GM12878 (cell line): ENCODE measurements at regions not wholly inside any gene's neighbourhood (a gene's known extent, or its start where the extent isn't known, plus 50 kb on each side); places are given as distances from the start of the nearest gene placed in this dataset.
A peak's percentile ranks its signal among the peaks of the same experiment; 100 is the strongest.

Experiments
- CREB1 ChIP-seq: IDR thresholded peaks from 2 replicates; pipeline ENCODE4 v1.6.1; 2012; ENCODE audit warnings: low read depth, mild to moderate bottlenecking, inconsistent platforms
- FOXK2 ChIP-seq: fragments of 450-650 bp; IDR thresholded peaks from 2 replicates; pipeline ENCODE4 v1.6.1; 2017; ENCODE audit warnings: mild to moderate bottlenecking, moderate library complexity
- MYB ChIP-seq: fragments of 150-350 bp; IDR thresholded peaks from 2 replicates; pipeline ENCODE4 v1.6.1; 2014; ENCODE audit warnings: mild to moderate bottlenecking, low read depth, low read length, borderline replicate concordance
- NFYB ChIP-seq: IDR thresholded peaks from 2 replicates; pipeline ENCODE4 v1.6.1; 2011; ENCODE audit warnings: low read depth, mild to moderate bottlenecking, low read length, improper control_type of control experiment, moderate library complexity; ENCODE audit not compliant: insufficient read depth
- RB1 ChIP-seq: fragments of 450-650 bp; formaldehyde crosslinking; IDR thresholded peaks from 2 replicates; pipeline ENCODE4 v1.6.1; 2017; ENCODE audit warnings: mild to moderate bottlenecking, borderline replicate concordance
- RCOR1 ChIP-seq: conservative IDR thresholded peaks from 2 replicates; pipeline ENCODE4 v1.6.1; 2012; ENCODE audit warnings: low read depth, low read length, improper control_type of control experiment
- SIX5 ChIP-seq: IDR thresholded peaks from 2 replicates; pipeline ENCODE4 v1.6.1; 2011; ENCODE audit warnings: mild to moderate bottlenecking, low read depth, low read length, moderate library complexity; ENCODE audit not compliant: severe bottlenecking
- SMAD5 ChIP-seq: IDR thresholded peaks from 2 replicates; pipeline ENCODE4 v1.6.1; 2016; ENCODE audit warnings: antibody characterized with exemption, low read depth
- SPI1 ChIP-seq: IDR thresholded peaks from 2 replicates; pipeline ENCODE4 v1.6.1; 2011; ENCODE audit warnings: low read depth, mild to moderate bottlenecking, low read length, moderate library complexity, borderline replicate concordance; ENCODE audit not compliant: insufficient read depth
- STAT3 ChIP-seq: IDR thresholded peaks from 2 replicates; pipeline ENCODE4 v1.6.1; 2011; ENCODE audit warnings: low read depth, low read length, improper control_type of control experiment
- ZBED1 ChIP-seq: IDR thresholded peaks from 2 replicates; pipeline ENCODE4 v1.6.1; 2016; ENCODE audit warnings: borderline replicate concordance
- ZNF217 ChIP-seq: fragments of 450-650 bp; IDR thresholded peaks from 2 replicates; pipeline ENCODE4 v1.6.1; 2017; ENCODE audit warnings: antibody characterized with exemption, mild to moderate bottlenecking
- TF ChIP-seq, protein P1 (sequence below): fragments of 450-650 bp; IDR thresholded peaks from 2 replicates; pipeline ENCODE4 v1.6.1; 2016; ENCODE audit warnings: mild to moderate bottlenecking, moderate library complexity, borderline replicate concordance
- TF ChIP-seq, protein P2 (sequence below): fragments of 450-650 bp; formaldehyde crosslinking; IDR thresholded peaks from 2 replicates; pipeline ENCODE4 v1.5.0; 2022; ENCODE audit warnings: mild to moderate bottlenecking, missing genetic modification characterization
- TF ChIP-seq, protein P3 (sequence below): fragments of 450-650 bp; IDR thresholded peaks from 2 replicates; pipeline ENCODE4 v1.6.1; 2014; ENCODE audit warnings: mild to moderate bottlenecking
- TF ChIP-seq, protein P4 (sequence below): IDR thresholded peaks from 2 replicates; pipeline ENCODE4 v1.6.1; 2011; ENCODE audit warnings: borderline replicate concordance, low read depth, mild to moderate bottlenecking, moderate library complexity, mixed read lengths, low read length; ENCODE audit not compliant: insufficient read depth; ENCODE audit errors: extremely low read length
- TF ChIP-seq, protein P5 (sequence below): fragments of 150-350 bp; IDR thresholded peaks from 2 replicates; pipeline ENCODE4 v1.6.1; 2016; ENCODE audit warnings: low read depth, low read length

DNA sequence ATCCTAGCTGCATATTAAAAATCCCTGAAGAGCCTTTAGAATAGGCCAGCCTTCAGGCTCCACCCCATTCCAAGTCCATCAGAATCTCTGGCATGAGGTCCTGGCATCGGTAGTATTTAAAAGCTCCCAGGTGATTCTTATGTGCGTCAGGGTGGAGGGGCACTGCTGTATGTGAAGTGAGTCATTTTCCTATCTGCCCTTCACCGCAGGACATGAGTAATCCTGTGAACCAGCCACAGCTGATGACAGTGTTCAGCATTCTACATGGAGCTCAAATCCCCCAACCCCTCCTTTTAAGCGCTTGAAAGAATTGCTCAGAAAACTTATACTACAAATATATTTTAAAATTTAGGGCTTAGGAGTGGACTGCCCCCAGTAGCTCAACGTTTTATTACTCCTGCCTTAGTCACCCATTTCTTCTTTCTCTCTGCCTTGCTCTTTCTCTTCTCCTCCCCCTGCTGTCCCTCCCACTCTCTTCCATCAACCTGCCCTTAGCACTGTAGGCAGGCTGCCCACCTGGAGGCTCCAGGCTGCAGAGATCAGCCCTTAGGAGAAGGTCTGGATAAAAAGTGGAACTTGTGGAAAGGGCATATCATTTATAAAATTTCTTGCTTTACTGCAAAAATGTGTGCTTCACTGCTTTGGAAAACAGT is 73.8 kb upstream of the ZNF281 start (continued):
- TF ChIP-seq, protein P1, sequence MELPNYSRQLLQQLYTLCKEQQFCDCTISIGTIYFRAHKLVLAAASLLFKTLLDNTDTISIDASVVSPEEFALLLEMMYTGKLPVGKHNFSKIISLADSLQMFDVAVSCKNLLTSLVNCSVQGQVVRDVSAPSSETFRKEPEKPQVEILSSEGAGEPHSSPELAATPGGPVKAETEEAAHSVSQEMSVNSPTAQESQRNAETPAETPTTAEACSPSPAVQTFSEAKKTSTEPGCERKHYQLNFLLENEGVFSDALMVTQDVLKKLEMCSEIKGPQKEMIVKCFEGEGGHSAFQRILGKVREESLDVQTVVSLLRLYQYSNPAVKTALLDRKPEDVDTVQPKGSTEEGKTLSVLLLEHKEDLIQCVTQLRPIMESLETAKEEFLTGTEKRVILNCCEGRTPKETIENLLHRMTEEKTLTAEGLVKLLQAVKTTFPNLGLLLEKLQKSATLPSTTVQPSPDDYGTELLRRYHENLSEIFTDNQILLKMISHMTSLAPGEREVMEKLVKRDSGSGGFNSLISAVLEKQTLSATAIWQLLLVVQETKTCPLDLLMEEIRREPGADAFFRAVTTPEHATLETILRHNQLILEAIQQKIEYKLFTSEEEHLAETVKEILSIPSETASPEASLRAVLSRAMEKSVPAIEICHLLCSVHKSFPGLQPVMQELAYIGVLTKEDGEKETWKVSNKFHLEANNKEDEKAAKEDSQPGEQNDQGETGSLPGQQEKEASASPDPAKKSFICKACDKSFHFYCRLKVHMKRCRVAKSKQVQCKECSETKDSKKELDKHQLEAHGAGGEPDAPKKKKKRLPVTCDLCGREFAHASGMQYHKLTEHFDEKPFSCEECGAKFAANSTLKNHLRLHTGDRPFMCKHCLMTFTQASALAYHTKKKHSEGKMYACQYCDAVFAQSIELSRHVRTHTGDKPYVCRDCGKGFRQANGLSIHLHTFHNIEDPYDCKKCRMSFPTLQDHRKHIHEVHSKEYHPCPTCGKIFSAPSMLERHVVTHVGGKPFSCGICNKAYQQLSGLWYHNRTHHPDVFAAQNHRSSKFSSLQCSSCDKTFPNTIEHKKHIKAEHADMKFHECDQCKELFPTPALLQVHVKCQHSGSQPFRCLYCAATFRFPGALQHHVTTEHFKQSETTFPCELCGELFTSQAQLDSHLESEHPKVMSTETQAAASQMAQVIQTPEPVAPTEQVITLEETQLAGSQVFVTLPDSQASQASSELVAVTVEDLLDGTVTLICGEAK = no peak
- no peak for TF ChIP-seq SPI1
- TF ChIP-seq, protein P2, sequence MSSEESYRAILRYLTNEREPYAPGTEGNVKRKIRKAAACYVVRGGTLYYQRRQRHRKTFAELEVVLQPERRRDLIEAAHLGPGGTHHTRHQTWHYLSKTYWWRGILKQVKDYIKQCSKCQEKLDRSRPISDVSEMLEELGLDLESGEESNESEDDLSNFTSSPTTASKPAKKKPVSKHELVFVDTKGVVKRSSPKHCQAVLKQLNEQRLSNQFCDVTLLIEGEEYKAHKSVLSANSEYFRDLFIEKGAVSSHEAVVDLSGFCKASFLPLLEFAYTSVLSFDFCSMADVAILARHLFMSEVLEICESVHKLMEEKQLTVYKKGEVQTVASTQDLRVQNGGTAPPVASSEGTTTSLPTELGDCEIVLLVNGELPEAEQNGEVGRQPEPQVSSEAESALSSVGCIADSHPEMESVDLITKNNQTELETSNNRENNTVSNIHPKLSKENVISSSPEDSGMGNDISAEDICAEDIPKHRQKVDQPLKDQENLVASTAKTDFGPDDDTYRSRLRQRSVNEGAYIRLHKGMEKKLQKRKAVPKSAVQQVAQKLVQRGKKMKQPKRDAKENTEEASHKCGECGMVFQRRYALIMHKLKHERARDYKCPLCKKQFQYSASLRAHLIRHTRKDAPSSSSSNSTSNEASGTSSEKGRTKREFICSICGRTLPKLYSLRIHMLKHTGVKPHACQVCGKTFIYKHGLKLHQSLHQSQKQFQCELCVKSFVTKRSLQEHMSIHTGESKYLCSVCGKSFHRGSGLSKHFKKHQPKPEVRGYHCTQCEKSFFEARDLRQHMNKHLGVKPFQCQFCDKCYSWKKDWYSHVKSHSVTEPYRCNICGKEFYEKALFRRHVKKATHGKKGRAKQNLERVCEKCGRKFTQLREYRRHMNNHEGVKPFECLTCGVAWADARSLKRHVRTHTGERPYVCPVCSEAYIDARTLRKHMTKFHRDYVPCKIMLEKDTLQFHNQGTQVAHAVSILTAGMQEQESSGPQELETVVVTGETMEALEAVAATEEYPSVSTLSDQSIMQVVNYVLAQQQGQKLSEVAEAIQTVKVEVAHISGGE = no peak
- no peak for TF ChIP-seq RB1
- no peak for TF ChIP-seq SIX5
- TF ChIP-seq, protein P3, sequence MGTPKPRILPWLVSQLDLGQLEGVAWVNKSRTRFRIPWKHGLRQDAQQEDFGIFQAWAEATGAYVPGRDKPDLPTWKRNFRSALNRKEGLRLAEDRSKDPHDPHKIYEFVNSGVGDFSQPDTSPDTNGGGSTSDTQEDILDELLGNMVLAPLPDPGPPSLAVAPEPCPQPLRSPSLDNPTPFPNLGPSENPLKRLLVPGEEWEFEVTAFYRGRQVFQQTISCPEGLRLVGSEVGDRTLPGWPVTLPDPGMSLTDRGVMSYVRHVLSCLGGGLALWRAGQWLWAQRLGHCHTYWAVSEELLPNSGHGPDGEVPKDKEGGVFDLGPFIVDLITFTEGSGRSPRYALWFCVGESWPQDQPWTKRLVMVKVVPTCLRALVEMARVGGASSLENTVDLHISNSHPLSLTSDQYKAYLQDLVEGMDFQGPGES = no peak
- no peak for TF ChIP-seq FOXK2
- TF ChIP-seq, protein P4, sequence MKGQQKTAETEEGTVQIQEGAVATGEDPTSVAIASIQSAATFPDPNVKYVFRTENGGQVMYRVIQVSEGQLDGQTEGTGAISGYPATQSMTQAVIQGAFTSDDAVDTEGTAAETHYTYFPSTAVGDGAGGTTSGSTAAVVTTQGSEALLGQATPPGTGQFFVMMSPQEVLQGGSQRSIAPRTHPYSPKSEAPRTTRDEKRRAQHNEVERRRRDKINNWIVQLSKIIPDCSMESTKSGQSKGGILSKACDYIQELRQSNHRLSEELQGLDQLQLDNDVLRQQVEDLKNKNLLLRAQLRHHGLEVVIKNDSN = no peak
- peak; percentile 77; the same call in 1 of the 2 replicates for TF ChIP-seq ZBED1
- 0 out of 2 replicates have a peak, but pooled peaks have one; percentile 83 for TF ChIP-seq RCOR1
- TF ChIP-seq CREB1 = peak; percentile 74
- no peak for TF ChIP-seq SMAD5
- no peak for TF ChIP-seq MYB
- no peak for TF ChIP-seq NFYB
- TF ChIP-seq ZNF217 = no peak
- TF ChIP-seq STAT3 = no peak
- TF ChIP-seq, protein P5, sequence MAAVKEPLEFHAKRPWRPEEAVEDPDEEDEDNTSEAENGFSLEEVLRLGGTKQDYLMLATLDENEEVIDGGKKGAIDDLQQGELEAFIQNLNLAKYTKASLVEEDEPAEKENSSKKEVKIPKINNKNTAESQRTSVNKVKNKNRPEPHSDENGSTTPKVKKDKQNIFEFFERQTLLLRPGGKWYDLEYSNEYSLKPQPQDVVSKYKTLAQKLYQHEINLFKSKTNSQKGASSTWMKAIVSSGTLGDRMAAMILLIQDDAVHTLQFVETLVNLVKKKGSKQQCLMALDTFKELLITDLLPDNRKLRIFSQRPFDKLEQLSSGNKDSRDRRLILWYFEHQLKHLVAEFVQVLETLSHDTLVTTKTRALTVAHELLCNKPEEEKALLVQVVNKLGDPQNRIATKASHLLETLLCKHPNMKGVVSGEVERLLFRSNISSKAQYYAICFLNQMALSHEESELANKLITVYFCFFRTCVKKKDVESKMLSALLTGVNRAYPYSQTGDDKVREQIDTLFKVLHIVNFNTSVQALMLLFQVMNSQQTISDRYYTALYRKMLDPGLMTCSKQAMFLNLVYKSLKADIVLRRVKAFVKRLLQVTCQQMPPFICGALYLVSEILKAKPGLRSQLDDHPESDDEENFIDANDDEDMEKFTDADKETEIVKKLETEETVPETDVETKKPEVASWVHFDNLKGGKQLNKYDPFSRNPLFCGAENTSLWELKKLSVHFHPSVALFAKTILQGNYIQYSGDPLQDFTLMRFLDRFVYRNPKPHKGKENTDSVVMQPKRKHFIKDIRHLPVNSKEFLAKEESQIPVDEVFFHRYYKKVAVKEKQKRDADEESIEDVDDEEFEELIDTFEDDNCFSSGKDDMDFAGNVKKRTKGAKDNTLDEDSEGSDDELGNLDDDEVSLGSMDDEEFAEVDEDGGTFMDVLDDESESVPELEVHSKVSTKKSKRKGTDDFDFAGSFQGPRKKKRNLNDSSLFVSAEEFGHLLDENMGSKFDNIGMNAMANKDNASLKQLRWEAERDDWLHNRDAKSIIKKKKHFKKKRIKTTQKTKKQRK = no peak
